ENCODE measurements at regions not wholly inside any gene's neighbourhood (a gene's known extent, or its start where the extent isn't known, plus 50 kb on each side); places are given as distances from the start of the nearest gene placed in this dataset.
"Not testable (repeated sequence)": the region's sequence is repeated elsewhere in the genome, so short reads cannot be mapped to it uniquely, and the experiment has no call there.

- intact Hi-C loops (cut with DNase I; ENCODE audit: low total_unique reads), result no loop called here
- H3K36me3 ChIP-seq, result no peaks in the 10 kb centered on the region
- DNase-seq, result no peak
- H3K9me3 ChIP-seq, result no peaks in the 10 kb centered on the region
- H3K27ac ChIP-seq, result no peak overlapping the region
- H3K4me3 ChIP-seq, result no peak overlapping the region
- TF ChIP-seq CTCF (IDR thresholded peaks at IDR 0.05), result no peak
- no peaks in the 10 kb centered on the region for H3K4me1 ChIP-seq
- no peaks in the 10 kb centered on the region for H3K27me3 ChIP-seq
Observed at GRCh38 chr2:47704287-47704686, 78.7 kb upstream of the MSH6 start.

- TF ChIP-seq CTCF (IDR thresholded peaks at IDR 0.05), result no peak
- H3K9me3 ChIP-seq, result no peaks in the 10 kb centered on the region
- no peak overlapping the region for H3K27ac ChIP-seq
- no peaks in the 10 kb centered on the region for H3K27me3 ChIP-seq
- no peaks in the 10 kb centered on the region for H3K4me1 ChIP-seq
- DNase-seq, result no peak
- no peak overlapping the region for H3K4me3 ChIP-seq
- H3K36me3 ChIP-seq, result no peaks in the 10 kb centered on the region
- intact Hi-C loops (cut with DNase I; ENCODE audit: low total_unique reads), result no loop called here
Observed at GRCh38 chr2:47699533-47700215, 83.3 kb upstream of the MSH6 start.

- DNase-seq; H3K27ac ChIP-seq; H3K4me3 ChIP-seq; H3K27me3 ChIP-seq; H3K36me3 ChIP-seq; H3K9me3 ChIP-seq; H3K4me1 ChIP-seq; intact Hi-C loops (cut with DNase I; ENCODE audit: low total_unique reads): not testable (repeated sequence)
Observed at GRCh38 chr2:47698436-47698972, 84.4 kb upstream of the MSH6 start.

GRCh38 chr2:47697681-47698435, 85.1 kb upstream of the MSH6 start:
- H3K4me1 ChIP-seq; intact Hi-C loops (cut with DNase I; ENCODE audit: low total_unique reads); H3K9me3 ChIP-seq; DNase-seq; H3K27me3 ChIP-seq; H3K4me3 ChIP-seq; H3K36me3 ChIP-seq; H3K27ac ChIP-seq: not testable (repeated sequence)

GRCh38 chr2:47697000-47697601, 85.8 kb upstream of the MSH6 start:
- H3K27ac ChIP-seq, result no peak overlapping the region
- no peak for TF ChIP-seq CTCF (IDR thresholded peaks at IDR 0.05)
- intact Hi-C loops (cut with DNase I; ENCODE audit: low total_unique reads), result no loop called here
- H3K36me3 ChIP-seq, result no peaks in the 10 kb centered on the region
- H3K4me1 ChIP-seq, result no peaks in the 10 kb centered on the region
- no peak overlapping the region for H3K4me3 ChIP-seq
- no peaks in the 10 kb centered on the region for H3K27me3 ChIP-seq
- no peak for DNase-seq
- no peaks in the 10 kb centered on the region for H3K9me3 ChIP-seq

GRCh38 chr2:47696478-47696831, 86.5 kb upstream of the MSH6 start:
- no peak for TF ChIP-seq CTCF (IDR thresholded peaks at IDR 0.05)
- intact Hi-C loops (cut with DNase I; ENCODE audit: low total_unique reads), result no loop called here
- Histone ChIP-seq H3K4me3 (no peak overlapping the region), H3K4me1 (no peaks in the 10 kb centered on the region), H3K36me3 (no peaks in the 10 kb centered on the region), H3K9me3 (no peaks in the 10 kb centered on the region), H3K27ac (no peak overlapping the region), H3K27me3 (no peaks in the 10 kb centered on the region)
- DNase-seq, result no peak
